ENCODE measurements at regions not wholly inside any gene's neighbourhood (a gene's known extent, or its start where the extent isn't known, plus 50 kb on each side); places are given as distances from the start of the nearest gene placed in this dataset.

DNA sequence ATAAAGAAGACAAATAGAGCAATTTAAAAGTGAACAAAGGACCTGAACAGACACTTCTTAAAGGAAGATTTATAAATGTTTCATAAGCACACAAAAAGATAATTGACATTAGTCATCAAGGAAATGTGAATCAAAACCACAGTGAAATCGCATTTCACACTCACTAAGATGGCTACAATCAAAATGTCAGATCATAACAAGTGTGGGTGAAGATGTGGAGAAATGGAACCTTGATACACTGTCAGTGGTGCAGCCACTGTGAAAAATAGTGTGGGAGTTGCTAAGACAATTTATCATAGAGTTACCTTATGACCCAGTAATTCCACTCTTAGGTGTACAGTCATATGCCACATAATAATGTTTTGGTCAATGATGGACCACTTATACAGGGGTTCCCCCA is 54.5 kb upstream of the HTR4 start:
- DNase-seq (ENCODE audit: low spot score): no peak

DNA sequence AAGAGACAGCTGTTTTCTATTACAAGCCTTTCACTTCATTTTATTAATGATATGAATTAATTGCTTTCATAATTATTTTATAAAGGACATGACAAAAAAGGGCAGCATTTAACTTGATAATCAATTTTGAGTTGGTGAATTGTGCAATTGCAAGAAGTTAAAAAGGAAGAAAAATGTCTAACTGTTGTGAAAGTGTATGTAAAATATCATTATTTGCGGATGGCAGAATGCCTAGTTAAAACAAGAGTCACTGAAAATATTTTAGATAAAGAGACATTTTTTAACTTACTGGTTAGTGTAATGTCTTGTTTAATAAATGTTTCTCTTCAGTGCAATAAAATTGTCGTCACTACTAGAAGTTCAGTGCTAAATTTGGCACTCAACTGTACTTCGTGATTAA is 57.6 kb upstream of the HTR4 start:
- DNase-seq (ENCODE audit: low spot score) (no peak), FAIRE-seq (no peak)

More for the DNA sequence above, 54.5 kb upstream of the HTR4 start:
- no peak for FAIRE-seq

DNA sequence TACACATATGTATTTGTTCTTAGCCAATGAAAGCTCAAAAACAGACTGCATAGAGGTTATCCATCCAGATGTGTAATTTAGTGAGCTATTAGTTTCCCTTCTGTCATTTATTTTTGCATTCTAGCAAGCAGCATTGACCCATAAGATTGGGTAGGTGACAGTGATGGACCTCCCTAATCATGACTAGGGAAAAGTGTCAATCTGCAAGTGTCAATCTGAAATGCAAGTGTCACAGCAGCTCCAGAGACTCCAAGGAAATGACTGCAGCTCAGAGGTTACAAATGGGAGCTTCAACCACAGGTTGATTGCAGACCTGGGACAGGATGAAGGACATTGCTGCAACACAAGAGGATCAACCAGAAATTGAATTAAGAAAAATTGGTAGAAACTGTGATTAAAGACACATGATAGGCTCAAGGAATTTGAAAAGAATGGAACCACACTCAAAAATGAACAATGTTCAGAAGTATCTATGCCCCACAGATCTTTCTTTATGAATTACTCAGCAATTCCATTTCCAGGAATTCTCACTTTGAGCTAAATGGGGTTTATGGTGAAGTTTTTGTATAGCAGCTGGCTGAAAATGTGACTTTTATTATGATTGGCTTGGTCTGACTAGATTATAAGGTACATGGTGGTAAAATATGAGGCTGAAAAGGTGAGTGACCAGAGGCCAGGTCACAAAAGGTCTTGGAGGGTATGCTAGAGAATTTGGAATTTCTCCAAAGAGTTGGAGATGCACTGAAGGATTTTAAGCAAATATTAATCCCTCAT is 59.6 kb upstream of the HTR4 start:
- DNase-seq (ENCODE audit: low spot score) (no peak), FAIRE-seq (no peak)

DNA sequence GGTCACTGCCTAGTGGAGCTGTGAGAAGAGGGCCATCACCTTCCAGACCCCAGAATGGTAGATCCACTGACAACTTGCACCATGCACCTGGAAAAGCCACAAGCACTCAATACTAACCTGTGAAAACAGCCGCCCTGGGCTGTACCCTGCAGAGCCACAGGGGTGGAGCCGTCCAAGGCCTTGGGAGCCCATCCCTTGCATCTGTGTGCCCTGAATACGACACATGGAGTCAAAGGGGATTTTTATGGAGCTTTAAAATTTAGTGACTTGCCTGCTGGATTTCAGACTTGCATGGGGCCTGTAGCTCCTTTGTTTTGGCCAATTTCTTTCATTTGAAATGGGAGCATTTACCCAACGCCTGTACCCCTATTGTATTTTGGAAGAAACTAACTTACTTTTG is 62.4 kb upstream of the HTR4 start:
- DNase-seq (ENCODE audit: low spot score) (no peak), FAIRE-seq (no peak)

DNA sequence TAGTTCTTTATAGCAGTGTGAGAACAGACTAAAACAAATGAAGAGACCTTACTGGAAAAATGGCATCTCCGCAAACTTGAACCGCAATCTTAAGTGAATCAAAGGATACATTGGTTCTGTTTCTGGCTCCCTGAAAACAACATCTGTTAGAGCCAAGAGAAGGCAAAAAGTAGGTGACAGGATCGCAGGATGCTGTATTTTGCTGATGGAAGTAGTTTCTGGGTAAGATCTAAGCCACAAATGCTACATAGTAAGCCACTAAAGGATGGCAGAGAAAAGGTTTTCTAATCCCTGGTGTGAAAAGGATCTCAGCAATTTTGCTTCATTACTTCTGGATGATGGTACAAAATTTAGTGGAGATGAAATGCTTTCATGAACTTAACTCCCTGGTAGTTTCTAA is 63.3 kb upstream of the HTR4 start:
- FAIRE-seq (no peak), DNase-seq (ENCODE audit: low spot score) (no peak)

DNA sequence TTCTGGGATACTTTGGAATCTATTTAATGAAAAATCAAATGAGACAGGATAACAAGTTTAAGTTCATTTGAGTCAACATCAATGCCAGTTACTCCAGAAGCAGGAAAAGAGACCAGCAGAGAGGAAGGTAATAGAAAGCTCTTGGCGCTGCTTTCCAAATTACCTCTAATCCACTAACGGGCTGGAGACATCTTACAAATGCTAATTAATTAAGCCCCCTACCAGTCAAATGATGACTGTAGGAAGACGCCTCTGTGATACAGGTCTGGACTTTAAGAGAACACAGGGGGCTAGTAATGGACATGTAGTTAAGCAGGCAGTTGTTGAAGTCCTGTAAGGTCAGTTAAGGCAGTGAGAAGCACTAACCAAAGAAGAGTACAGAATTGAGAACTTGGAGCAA is 65.3 kb upstream of the HTR4 start:
- no peak for DNase-seq (ENCODE audit: low spot score)
- no peak for FAIRE-seq

DNA sequence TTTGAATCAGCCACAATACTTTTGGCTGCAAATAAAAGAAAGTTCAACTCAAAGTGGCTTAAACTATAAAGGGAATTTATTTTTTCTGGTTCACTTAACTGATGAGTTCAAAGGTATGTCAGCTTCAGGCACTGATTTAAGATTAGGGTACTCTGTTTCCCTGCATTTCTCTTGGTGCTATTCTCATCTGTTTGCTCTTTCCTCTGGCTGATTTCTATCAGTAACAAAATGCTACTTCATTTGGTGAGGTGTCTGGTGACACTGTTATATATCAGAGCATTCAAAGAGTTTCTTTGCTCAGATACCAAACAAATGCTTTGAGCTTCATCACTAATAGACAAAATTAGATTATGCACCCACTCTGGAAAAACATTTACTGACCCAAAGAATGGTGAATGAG is 65.9 kb upstream of the HTR4 start:
- DNase-seq (ENCODE audit: low spot score) (no peak), FAIRE-seq (no peak)

DNA sequence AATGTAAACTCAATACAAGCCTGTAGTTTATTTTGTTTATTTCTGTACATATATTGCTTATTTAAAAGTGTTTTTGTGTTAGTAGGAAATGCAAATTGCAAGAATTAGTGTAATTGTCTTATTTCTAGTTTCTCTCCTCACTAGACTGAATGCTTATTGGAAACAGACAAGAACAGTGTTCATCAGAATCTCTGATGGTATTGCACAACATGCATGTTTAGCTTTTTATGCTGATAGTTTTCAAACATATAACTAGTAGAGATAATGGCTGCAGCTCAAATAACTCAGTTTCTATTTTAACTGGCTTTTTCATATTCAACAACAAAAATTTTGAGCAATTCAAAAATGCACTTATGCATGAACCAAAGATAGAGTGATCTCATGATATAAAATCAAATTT is 68.8 kb upstream of the HTR4 start:
- no peak for FAIRE-seq
- DNase-seq (ENCODE audit: low spot score): no peak

DNA sequence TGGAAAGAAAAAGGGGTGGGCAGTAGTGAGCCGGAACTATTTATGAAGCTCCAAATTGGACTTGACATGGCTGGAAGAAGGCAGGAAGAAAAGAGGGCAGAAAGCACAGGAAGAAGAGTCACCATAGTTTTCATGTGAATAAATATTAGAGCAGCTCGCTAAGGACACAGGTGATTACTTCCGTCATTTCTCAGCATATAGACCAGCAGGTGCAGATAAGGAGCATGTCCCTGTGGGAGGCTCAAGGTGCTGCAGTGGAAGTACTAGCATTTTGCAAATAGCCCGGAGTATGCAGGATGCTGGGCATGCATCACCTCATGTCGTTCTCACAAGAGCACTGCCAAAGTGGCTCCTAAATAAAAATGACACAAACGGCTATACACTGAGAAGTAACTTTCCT is 71.3 kb upstream of the HTR4 start:
- DNase-seq (ENCODE audit: low spot score) (no peak), FAIRE-seq (no peak)

DNA sequence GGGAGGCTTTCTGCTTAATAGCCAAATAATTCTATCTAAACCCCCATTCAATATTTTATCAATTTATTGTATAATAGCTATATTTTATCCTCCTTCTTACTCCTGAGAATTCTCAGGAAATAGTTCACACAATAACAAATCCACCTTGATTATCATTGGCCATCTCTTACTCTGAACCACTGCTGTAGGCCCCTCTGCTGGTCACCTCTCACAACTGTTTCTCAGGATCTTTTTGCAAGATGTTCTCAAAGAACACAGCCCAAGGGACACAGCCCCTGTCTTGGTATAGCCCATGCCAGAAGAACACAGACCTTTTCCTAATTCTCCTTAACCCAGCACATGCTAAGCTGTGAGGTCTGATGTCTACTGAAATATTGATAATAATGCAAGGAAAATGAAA is 74.9 kb upstream of the HTR4 start:
- FAIRE-seq: no peak
- no peak for DNase-seq (ENCODE audit: low spot score)

DNA sequence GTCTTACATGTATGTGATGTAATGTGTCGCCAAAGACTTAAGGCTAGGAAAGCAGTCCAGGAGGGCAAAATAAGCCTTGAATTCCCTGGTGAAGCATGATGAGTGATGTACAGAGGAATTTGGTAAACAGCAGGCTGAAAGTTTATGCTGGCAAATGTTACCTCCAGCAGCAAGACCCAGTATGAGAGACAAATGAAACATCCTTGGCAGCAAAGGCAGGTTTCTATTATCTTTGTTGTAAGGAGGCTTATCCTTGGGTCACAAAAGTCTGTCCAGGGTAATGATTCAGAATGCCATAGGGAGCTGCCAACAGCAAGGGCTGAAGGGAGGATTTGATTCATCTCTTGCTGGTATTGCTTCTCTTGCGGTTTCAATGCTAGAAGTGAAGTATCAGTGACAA is 75.9 kb upstream of the HTR4 start:
- DNase-seq (ENCODE audit: low spot score) (no peak), FAIRE-seq (peak; percentile 30)

DNA sequence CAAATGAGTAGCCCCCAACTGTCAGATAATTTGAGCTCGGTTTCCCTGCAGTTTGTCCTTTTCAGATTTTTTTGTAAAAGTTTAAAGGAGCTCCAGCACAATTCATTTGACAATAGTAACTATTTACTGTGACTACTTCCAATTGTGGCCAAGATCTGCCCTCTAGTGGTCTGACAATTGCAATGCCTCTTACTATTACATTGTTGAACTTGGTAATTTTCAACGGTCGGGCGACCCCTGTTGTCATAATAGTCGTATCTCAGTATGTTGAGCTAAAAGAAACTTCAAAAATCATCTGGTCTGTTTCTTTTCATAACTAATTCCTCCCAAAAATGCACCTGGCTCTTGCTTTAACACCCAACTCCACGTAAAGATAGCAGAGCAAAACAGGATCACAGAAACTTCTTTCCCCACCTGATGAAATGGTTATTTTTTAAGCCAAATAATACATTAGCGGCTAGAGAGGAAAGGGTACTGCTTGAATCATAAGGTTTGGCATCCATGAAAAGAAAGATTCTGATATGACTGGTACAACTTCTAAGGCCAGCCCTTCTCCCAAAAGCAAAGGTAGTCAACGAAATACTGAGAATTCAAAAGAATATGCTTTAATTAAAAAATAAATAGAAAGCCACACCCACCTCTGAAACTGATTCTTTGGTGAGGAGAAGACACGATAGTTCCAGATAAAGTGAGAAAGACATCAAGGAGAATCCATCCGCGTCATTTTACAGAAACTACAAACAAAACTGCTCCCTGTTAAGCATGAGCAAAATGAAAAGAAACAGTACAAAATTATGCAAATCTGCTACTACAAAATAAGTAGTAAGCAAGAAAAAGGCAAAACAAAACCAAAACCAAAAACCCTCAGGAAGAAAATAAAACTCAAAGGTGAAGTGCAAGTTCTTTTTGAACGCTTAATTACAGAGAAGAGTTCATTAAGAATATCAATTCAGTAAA is 76.9 kb upstream of the HTR4 start:
- DNase-seq (ENCODE audit: low spot score): peak; percentile 66
- no peak for FAIRE-seq

DNA sequence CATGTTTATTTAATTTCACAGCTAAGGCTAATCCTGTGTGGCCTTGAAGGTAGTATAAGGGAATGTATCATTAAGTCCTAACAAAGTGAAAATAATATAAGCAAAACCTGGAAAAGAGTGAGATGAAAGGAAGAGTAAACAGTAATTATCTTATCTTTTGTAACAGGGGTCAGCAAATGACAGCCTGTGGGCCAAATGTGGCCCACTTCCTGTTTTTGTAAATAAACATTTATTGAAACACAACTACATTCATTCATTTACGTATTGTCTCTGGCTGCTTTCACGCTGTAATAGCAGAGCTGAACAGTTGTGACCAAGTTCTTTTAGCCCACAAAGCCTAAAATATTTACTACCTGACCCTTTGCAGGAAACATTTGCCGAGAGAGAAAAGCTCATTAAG is 78.4 kb upstream of the HTR4 start:
- FAIRE-seq (no peak), DNase-seq (ENCODE audit: low spot score) (no peak)

DNA sequence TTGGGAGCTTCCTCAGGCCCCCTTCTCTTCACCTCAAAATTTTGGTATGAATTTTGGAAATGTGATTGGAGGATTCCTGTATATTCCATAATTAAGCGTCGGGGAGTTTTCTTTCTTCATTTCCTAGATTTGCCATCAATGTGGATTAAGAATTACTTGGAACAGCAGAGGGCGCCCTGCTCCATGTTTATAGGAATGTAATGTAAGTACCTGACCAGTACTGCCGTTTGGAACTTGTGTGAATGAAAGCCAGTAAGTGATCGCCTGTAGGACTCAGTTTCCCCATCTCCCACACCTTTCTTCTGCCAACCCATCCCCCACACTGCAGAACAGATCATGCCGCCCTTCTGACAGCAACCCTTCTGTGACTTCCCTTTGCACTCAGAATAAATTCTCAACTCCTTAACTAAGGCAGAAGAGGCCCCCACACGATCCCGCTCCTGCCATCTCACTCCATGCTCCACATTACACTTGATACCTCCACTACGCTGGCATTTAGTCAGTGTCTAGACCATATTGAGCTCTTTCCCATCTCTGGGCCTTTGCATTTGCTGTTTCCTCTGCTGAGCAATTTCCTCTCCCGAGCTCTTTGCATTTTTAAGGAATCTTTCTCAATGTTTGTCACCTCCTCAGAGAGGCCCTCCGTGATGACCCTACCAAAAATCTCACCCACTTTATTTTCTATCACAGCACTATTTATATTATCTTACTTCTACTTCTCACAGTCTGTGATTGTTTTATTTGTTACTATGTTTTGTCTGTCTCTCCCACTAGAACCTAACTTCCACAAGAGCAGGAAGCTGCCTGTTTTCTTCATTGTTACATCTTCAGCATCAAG is 79.5 kb upstream of the HTR4 start:
- FAIRE-seq (no peak), DNase-seq (ENCODE audit: low spot score) (peak; percentile 47)

DNA sequence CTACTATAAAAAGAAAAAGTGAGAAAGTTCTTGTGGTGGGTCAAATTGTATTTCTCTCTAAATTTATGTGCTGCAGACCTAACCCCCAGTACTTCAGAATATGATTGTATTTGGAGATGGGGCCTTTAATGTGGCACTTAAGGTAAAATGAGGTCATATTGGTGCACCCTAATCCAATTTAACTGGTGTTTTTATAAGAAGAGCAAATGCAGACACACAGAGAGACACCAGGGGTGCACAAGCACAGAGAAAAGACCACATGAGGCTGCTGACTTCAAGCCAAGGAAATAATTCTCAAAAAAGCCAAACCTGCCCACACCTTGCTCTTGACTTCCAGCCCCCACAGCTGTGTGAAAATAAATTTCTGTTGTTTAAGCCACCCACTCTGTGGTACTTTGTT is 80.2 kb upstream of the HTR4 start:
- DNase-seq (ENCODE audit: low spot score) (no peak), FAIRE-seq (no peak)

DNA sequence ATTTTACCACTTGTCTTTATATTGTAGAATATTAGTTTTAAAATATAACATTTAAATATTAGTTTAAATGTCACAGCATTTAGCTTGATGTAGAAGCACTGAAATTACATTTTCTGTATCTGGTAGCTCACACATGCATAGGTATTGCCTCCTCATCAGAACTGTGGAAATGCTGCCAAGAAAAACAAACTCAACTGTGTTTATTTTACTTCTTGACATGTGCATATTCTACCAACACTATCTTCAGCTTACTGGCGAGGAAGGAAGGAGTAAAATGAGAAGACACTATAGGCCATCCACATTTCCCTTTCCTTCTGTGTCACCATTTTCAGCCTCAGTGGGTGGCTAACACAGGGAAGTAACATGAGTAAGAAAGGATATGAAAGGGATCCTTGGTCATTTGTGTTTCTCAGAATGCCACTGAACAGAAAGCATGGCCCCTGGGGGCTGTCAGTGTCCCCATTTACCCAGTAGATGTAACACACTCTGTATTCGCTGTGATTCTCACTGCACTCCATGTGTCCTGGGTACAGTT is 81.0 kb upstream of the HTR4 start:
- DNase-seq (ENCODE audit: low spot score): no peak
- no peak for FAIRE-seq

DNA sequence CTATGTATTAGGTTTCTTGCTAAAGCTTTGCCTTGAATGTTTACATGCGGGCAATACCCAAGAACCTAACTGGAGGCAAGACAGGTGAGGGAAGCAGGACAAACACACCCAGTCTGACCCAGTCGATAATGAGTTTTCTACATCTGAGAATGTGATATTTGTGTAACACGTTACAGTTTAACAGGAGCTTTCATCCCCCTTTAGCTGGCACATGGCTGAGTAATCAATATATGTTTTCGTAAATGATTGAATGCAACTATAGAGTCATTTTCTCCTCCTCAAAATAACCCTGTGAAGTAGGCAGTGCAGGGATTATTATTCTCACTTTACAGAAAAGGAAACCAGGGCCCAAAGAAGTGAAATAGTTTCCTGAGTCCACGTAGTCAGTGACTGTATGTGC is 84.7 kb upstream of the HTR4 start:
- FAIRE-seq (no peak), DNase-seq (ENCODE audit: low spot score) (no peak)

DNA sequence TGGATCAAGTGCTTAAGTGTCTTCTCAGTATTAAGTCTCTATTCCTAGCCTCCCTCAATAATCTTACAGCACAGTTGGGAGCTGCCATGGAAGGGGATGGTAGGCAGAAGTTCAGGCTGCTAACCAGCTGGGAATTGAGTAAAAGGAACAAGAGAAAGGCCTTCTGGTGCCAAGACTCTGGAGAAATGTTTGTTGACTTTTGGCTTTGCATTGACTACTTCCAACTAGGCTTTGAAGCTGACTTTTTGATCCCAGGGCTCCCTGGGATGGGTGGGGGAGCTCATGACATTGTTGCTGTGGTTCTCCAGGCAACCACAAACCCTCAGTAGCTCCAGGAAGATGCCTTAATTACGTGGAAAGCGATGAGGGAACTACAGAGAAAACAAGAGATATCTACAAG is 85.2 kb upstream of the HTR4 start:
- no peak for FAIRE-seq
- no peak for DNase-seq (ENCODE audit: low spot score)

DNA sequence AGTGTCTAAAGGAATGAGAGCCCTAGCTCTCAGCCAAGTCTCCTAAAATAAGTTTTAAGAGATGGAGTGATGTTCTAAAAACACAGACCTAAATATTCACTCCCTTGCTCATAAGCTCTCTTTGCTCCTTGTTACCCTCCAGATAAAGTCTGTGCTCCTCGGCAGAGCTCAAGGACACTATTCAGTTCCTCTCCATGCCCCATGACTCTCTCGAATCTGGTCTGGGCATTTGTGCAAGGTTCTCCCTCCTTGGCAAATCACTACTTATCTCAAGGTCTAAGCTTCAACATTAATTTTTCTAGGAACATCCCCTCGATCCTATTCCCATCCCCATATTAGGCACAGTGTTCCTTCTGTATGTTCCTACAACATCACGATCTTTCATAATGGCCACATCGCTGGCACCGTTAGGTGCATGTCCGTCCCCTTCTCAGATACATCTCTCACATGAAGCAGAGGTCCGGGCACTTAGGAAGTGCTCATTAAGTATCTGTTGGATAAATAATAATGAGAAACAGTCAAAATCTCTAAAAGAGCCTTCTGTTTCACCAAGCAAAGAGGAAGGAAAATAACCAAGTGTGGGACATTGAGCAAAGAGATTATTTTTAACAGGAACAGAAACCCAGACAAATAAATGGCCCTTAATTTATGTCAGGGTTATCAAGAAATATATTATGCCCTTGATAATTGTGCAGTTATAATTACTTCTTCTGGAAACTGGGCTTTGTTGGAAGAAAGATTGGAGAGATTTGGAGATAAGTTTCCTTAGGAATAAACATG is 85.9 kb upstream of the HTR4 start:
- no peak for FAIRE-seq
- no peak for DNase-seq (ENCODE audit: low spot score)

DNA sequence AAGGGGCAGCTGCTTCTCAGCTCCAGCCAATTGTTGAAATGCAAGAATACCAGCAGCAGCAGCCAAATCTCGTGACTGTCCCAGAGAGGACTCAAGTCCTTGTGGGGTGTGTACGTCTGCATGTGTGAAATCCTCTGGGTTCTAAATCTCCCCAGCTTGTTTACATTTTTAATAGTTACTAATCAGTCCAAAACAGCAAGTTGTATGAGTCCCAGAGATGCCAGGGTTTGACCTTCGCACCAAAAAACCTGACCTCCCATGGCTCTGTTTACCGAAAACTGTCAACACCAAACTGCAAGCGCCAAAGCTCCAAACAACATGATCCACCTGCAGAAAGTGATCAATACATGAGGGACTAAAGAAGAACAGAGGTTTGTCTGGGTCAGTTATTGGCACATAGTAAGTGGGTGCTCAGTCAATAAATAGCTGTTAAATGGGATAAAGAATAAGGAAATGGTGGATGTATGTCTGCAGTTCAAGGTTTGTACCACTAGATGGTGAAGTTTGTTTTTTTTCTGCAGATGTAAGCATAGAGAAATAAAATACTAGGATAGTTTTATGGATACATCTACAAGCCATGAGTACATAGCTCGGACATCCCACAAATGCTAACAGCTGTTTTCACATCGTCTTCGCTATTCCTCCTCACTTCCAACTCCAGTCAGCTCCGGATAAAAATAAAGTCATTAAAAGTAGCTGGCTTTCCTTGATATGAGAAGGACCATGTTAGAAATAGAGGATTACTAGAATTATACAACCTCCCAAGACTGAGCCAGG is 85.3 kb upstream of the ADRB2 start:
- DNase-seq (ENCODE audit: low spot score): peak; percentile 54
- FAIRE-seq: no peak

All from urothelium cell line (cell line).